22Rv1 (cell line): ENCODE measurements at regions not wholly inside any gene's neighbourhood (a gene's known extent, or its start where the extent isn't known, plus 50 kb on each side); places are given as distances from the start of the nearest gene placed in this dataset.

Source experiments
- H3K27ac ChIP-seq: fragments of 450-650 bp; 2 replicates; pipeline ENCODE4 v1.5.1; 2017
- CTCF ChIP-seq: fragments of 450-650 bp; IDR thresholded peaks from 2 replicates; pipeline ENCODE4 v1.5.1; 2017; ENCODE audit warnings: mild to moderate bottlenecking
- ZFX ChIP-seq: fragments of 450-650 bp; IDR thresholded peaks from 2 replicates; pipeline ENCODE4 v1.6.1; 2017; ENCODE audit warnings: antibody characterized with exemption, borderline replicate concordance

- TF ChIP-seq ZFX (no peak), CTCF (no peak)
- H3K27ac ChIP-seq = no peak overlapping the region
These were observed 607.7 kb upstream of the NRSN1 start for GRCh38 chr6:23518294-23518693.

- H3K27ac ChIP-seq = no peak overlapping the region
- TF ChIP-seq CTCF (no peak), ZFX (no peak)
These were observed 603.0 kb upstream of the NRSN1 start for GRCh38 chr6:23522792-23523547.

GRCh38 chr6:23523771-23524170 lies 602.2 kb upstream of the NRSN1 start:
- H3K27ac ChIP-seq = no peak overlapping the region
- TF ChIP-seq CTCF = no peak
- no peak for TF ChIP-seq ZFX

- H3K27ac ChIP-seq = no peak overlapping the region
- TF ChIP-seq CTCF = no peak
- TF ChIP-seq ZFX = no peak
These were observed 601.5 kb upstream of the NRSN1 start for GRCh38 chr6:23524548-23524947.

- no peak overlapping the region for H3K27ac ChIP-seq
- TF ChIP-seq ZFX (no peak), CTCF (no peak)
These were observed 599.5 kb upstream of the NRSN1 start for GRCh38 chr6:23526526-23526925.

- TF ChIP-seq ZFX = no peak
- no peak for TF ChIP-seq CTCF
- no peak overlapping the region for H3K27ac ChIP-seq
These were observed 596.1 kb upstream of the NRSN1 start for GRCh38 chr6:23529902-23530301.

GRCh38 chr6:23531666-23532065 lies 594.3 kb upstream of the NRSN1 start:
- H3K27ac ChIP-seq = no peak overlapping the region
- TF ChIP-seq ZFX (no peak), CTCF (no peak)
